Mesodermal cell (in vitro differentiated cells): ENCODE measurements at regions not wholly inside any gene's neighbourhood (a gene's known extent, or its start where the extent isn't known, plus 50 kb on each side); places are given as distances from the start of the nearest gene placed in this dataset.

Experiments
- H3K27ac ChIP-seq: 2 replicates; pipeline ENCODE4 v1.7.0; 2013; ENCODE audit warnings: mild to moderate bottlenecking, low read depth, low read length, moderate library complexity; ENCODE audit not compliant: severe bottlenecking
- H3K36me3 ChIP-seq: 2 replicates; pipeline ENCODE4 v1.7.1; 2013; ENCODE audit warnings: mild to moderate bottlenecking, low read length, moderate library complexity; ENCODE audit not compliant: control insufficient read depth, insufficient read depth
- H3K4me1 ChIP-seq: one replicate; pipeline ENCODE4 v1.7.1; 2013; ENCODE audit warnings: mild to moderate bottlenecking, low read length; ENCODE audit not compliant: insufficient read depth, control insufficient read depth, poor library complexity, severe bottlenecking
- H3K4me3 ChIP-seq: 2 replicates; pipeline ENCODE4 v1.7.0; 2013; ENCODE audit warnings: low read length, control low read depth, mild to moderate bottlenecking; ENCODE audit not compliant: insufficient read depth, poor library complexity, severe bottlenecking; ENCODE audit errors: extremely low read depth
- H3K9me3 ChIP-seq: 2 replicates; pipeline ENCODE4 v1.7.1; 2013; ENCODE audit warnings: mild to moderate bottlenecking, low read length, moderate library complexity; ENCODE audit not compliant: control insufficient read depth
- WGBS, 2 experiments: methylation state at CpG; one replicate each; pipeline ENCODE4 v1.1.5; 2013; ENCODE audit warnings: missing lambda C conversion rate in 2 of 2; ENCODE audit not compliant: insufficient coverage in 2 of 2; 5-methylcytosine and 5-hydroxymethylcytosine counted together

DNA sequence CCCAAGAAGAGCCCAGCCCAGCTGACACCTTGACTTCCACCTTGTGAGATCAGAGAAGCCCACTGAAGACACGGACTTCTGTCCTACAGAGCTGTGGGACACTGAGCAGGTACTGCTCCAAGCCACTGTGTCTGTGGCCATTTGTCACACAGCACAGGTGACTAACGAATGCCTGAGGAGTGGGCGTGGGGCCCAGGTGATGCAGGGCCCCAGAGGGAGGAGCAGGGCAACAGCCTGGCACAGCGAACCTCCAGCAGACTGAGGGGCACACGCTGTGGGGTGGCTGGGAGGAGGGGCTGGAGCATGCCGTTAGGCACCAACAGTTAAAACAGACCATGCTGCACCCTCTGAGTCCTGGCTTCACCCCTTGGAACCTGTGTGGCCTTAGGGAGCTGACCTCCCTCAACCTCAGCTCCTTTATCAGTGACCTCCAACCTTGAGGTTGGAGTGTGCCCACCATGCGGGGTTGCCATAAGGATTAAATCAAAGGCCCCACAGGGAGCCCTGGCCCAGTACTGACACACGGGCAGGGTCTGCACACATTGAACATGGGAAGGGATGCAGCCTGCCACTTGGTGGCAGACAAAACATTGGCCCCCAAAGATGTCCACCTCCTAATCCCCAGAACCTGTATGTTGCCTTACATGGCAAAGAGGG, 119.9 kb upstream of the CST7 start:
- whole genome bisulfite sequencing, 2 experiments: 69 to 89% methylated on average over 6 to 7 of the region's 8 CpGs

GRCh38 chr20:24829649-24830370, 119.3 kb upstream of the CST7 start:
- WGBS, 2 experiments: 88 to 94% methylated on average over 3 to 4 of the region's 5 CpGs

More for the DNA sequence above, 119.9 kb upstream of the CST7 start:
- no peak overlapping the region for H3K27ac ChIP-seq
- H3K4me3 ChIP-seq: no peak overlapping the region
- no peaks in the 10 kb centered on the region for H3K9me3 ChIP-seq
- H3K4me1 ChIP-seq: peaks cover 5% of the 10 kb centered on the region
- no peaks in the 10 kb centered on the region for H3K36me3 ChIP-seq

DNA sequence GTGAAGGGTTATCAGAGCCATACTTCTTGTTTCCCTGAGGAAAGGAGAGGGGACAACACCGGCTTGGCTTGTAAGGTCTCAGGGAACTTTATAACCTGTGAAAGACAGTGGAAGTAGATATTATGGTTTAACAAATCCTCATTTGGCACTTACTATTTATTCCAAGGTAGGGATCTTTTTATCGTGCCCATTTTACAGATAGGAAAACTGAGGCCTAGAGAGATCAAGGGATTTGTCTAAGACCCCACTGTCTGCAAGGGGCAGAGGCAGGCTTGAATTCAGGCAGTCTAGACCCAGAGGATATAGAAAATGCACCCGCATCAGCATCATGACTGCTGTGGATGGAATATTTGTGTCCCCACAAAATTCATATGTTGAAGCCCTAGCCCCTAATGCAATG, 118.4 kb upstream of the CST7 start:
- H3K4me1 ChIP-seq: peaks cover 5% of the 10 kb centered on the region
- no peaks in the 10 kb centered on the region for H3K9me3 ChIP-seq
- no peak overlapping the region for H3K4me3 ChIP-seq
- no peaks in the 10 kb centered on the region for H3K36me3 ChIP-seq
- no peak overlapping the region for H3K27ac ChIP-seq
- WGBS, 2 experiments: 0% methylated on average over 1 of the region's 3 CpGs; no CpG with 5 or more reads in 1 of the 2 experiments

More at GRCh38 chr20:24829649-24830370, 119.3 kb upstream of the CST7 start:
- H3K4me3 ChIP-seq: no peak overlapping the region
- no peaks in the 10 kb centered on the region for H3K36me3 ChIP-seq
- H3K9me3 ChIP-seq: no peaks in the 10 kb centered on the region
- no peak overlapping the region for H3K27ac ChIP-seq
- H3K4me1 ChIP-seq: peaks cover 5% of the 10 kb centered on the region

DNA sequence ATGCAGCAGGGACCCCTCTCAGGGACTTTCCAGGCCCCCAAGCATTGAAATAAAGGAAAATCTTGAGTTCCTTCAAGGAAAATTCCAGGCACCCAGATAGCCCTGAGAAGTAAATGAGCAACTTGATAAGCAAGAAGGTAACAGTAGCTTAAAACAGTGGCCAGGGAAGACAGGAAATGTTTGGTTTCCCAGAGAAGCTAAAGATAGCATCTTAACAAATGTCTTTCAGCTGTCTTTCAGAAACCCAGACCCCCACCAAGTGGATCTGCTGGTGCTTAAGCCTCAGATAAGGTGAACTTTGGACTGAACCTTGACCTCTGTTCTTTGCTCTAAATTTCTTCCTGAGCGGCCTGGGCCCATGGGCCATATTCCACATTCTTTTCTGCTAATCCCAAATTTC, 117.8 kb upstream of the CST7 start:
- 92 to 100% methylated on average over 1 of the region's 1 CpG for WGBS, 2 experiments
- H3K27ac ChIP-seq: no peak overlapping the region
- no peaks in the 10 kb centered on the region for H3K36me3 ChIP-seq
- H3K4me3 ChIP-seq: no peak overlapping the region
- peaks cover 5% of the 10 kb centered on the region for H3K4me1 ChIP-seq
- no peaks in the 10 kb centered on the region for H3K9me3 ChIP-seq

GRCh38 chr20:24832518-24832917, 116.6 kb upstream of the CST7 start:
- no peak overlapping the region for H3K4me3 ChIP-seq
- peaks cover 9% of the 10 kb centered on the region for H3K4me1 ChIP-seq
- no peak overlapping the region for H3K27ac ChIP-seq
- H3K9me3 ChIP-seq: no peaks in the 10 kb centered on the region
- no peaks in the 10 kb centered on the region for H3K36me3 ChIP-seq
- WGBS, 2 experiments: 78 to 93% methylated on average over 2 of the region's 6 CpGs

DNA sequence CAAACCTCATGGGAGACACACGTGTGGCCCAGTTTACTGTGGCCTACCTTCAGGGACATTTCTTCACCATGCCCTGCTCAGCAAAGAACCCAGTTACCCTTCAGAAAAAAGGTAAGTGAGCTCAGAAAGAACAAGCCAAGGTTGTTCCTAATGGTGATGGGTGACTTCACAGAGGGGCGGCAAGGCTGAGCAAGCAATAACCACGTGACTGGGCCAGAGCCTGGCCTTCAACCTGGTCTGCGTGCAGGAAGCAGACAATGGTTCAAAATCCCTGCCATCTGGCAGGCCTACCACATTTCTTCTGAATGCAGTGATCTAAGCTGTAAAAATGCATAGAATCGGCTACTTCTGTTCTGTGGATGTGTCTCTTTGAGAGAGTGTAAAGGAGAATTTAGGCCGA, 115.5 kb upstream of the CST7 start:
- H3K4me1 ChIP-seq: peaks cover 14% of the 10 kb centered on the region
- H3K27ac ChIP-seq: no peak overlapping the region
- H3K36me3 ChIP-seq: no peaks in the 10 kb centered on the region
- no peaks in the 10 kb centered on the region for H3K9me3 ChIP-seq
- WGBS, 2 experiments: 89 to 91% methylated on average over 5 to 6 of the region's 6 CpGs
- no peak overlapping the region for H3K4me3 ChIP-seq

GRCh38 chr20:24834310-24834709, 114.8 kb upstream of the CST7 start:
- no peak overlapping the region for H3K27ac ChIP-seq
- no CpG with 5 or more reads among the region's 1 CpG for WGBS, 2 experiments
- H3K36me3 ChIP-seq: no peaks in the 10 kb centered on the region
- H3K4me1 ChIP-seq: peaks cover 14% of the 10 kb centered on the region
- no peak overlapping the region for H3K4me3 ChIP-seq
- no peaks in the 10 kb centered on the region for H3K9me3 ChIP-seq

DNA sequence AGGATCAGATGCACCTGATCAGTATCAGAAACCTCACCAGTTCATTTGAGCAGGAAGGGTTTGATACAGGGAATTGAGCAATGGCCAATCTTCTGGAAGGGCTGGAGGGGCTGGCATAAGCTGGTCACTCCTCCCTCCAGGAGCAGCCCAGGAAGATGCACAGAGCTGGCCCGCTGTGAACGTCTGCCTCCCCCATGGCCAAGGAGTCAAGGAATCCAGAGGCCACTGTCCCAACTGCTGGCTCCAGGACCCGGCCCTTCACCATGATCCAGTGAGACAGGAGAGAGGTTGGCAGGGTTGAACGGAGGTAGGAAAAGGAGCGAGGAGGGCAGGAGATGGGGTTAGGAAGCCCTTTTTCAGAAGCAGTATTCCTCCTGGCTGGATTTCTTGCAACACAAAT, 113.9 kb upstream of the CST7 start:
- no peak overlapping the region for H3K4me3 ChIP-seq
- H3K36me3 ChIP-seq: no peaks in the 10 kb centered on the region
- 84 to 100% methylated on average over 2 to 5 of the region's 5 CpGs for WGBS, 2 experiments
- H3K4me1 ChIP-seq: peaks cover 14% of the 10 kb centered on the region
- H3K27ac ChIP-seq: no peak overlapping the region
- H3K9me3 ChIP-seq: no peaks in the 10 kb centered on the region

DNA sequence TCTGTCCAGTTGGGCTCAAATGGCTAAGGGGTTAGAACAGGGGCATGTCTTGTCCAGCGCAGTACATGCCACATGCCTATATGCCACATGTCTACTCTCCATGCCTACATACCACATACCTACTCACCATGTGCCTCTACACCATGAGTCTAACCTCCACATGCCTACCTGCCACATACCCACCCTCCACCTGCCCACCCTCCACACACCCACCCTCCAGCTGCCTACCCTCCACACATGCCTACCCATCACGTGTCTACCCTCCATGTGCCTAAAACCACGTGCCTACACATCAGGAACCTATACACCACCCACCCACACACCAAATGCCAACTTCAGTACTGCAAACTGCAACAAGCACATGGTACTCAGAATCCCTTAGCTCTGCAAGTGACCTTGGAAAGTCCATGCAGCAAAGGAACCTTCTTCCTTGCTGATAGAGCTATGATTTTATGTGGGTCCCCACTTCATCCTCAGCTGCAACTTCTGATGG, 113.0 kb upstream of the CST7 start:
- H3K27ac ChIP-seq: no peak overlapping the region

DNA sequence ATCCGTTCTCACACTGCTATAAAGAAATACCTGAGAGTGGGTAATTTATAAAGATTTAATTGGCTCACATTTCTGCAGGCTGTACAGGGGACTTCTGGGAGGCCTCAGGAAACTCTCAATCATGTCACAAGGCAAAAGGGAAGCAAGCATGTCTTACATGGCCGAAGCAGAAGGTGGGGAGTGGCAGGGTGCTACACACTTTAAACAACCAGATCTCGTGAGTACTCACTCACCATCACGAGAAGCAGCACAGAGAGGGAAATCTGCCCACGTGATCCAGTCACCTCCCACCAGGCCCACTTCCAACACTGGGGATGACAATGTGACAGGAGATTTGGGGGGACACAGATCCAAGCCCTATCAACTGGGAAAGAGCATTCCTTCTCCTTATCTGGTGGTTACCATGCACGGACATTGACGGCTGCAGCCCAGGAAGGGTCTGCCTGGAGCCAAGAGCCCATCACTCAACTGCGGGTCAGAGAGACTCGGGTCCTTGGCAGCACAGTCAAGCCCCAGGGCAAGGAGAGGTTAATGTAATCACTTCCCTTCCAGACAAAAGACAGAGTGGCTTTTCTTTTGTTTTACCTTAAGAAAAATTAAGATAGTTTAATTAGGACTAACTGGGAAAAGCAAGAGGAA, 112.3 kb upstream of the CST7 start:
- Histone ChIP-seq H3K36me3 (no peaks in the 10 kb centered on the region), H3K9me3 (no peaks in the 10 kb centered on the region), H3K4me1 (peaks cover 9% of the 10 kb centered on the region), H3K4me3 (no peak overlapping the region), H3K27ac (no peak overlapping the region)
- WGBS, 2 experiments: 77 to 89% methylated on average over 4 to 5 of the region's 9 CpGs

More for the DNA sequence above, 113.0 kb upstream of the CST7 start:
- Histone ChIP-seq H3K9me3 (no peaks in the 10 kb centered on the region), H3K36me3 (no peaks in the 10 kb centered on the region), H3K4me1 (peaks cover 12% of the 10 kb centered on the region), H3K4me3 (no peak overlapping the region)
- WGBS, 2 experiments: 73 to 89% methylated on average over 3 of the region's 3 CpGs
